Neural cell (in vitro differentiated cells): ENCODE measurements at regions not wholly inside any gene's neighbourhood (a gene's known extent, or its start where the extent isn't known, plus 50 kb on each side); places are given as distances from the start of the nearest gene placed in this dataset.

Experiments
- H2AFZ ChIP-seq: fragments of 200-600, 300-800 bp; sonication (generic), shearing (Covaris generic); 2 replicates; pipeline ENCODE4 v1.6.0; 2014; ENCODE audit warnings: low read depth, mild to moderate bottlenecking, antibody characterized with exemption, low read length, moderate library complexity
- H3F3A ChIP-seq: fragments of 200-600 bp; shearing (Covaris generic); 2 replicates; pipeline ENCODE4 v1.6.1; 2016; ENCODE audit warnings: mild to moderate bottlenecking, moderate library complexity, mixed read lengths, antibody characterized with exemption, low read length; ENCODE audit not compliant: insufficient read depth, poor library complexity, severe bottlenecking
- H3K27ac ChIP-seq: fragments of 200-600, 300-800 bp; sonication (generic), shearing (Covaris generic); 2 replicates; pipeline ENCODE4 v1.5.1; 2014; ENCODE audit warnings: mild to moderate bottlenecking, low read length, moderate library complexity
- H3K27me3 ChIP-seq: fragments of 300-800, 200-600 bp; sonication (generic), shearing (Covaris generic); 2 replicates; pipeline ENCODE4 v1.6.0; 2014; ENCODE audit warnings: mild to moderate bottlenecking, low read depth, low read length, moderate library complexity; ENCODE audit not compliant: insufficient read depth
- H3K36me3 ChIP-seq: fragments of 300-800, 200-600 bp; sonication (generic), shearing (Covaris generic); 2 replicates; pipeline ENCODE4 v1.5.1; 2014; ENCODE audit warnings: mild to moderate bottlenecking, antibody characterized with exemption, low read length, moderate library complexity; ENCODE audit not compliant: insufficient read depth
- H3K4me2 ChIP-seq: fragments of 300-800, 200-600 bp; sonication (generic), shearing (Covaris generic); 2 replicates; pipeline ENCODE4 v1.6.0; 2014; ENCODE audit warnings: mild to moderate bottlenecking, low read length
- H3K4me3 ChIP-seq: fragments of 300-800, 200-600 bp; sonication (generic), shearing (Covaris generic); 2 replicates; pipeline ENCODE4 v1.5.1; 2014; ENCODE audit warnings: mild to moderate bottlenecking, low read length, moderate library complexity
- H3K79me2 ChIP-seq: fragments of 200-600 bp; shearing (Covaris generic); replicated peaks from 2 replicates; pipeline ENCODE4 v1.6.0; 2014; ENCODE audit warnings: mild to moderate bottlenecking, low read length, moderate library complexity; ENCODE audit not compliant: insufficient read depth
- H3K9ac ChIP-seq: fragments of 300-800, 200-600 bp; sonication (generic), shearing (Covaris generic); 2 replicates; pipeline ENCODE4 v1.6.1; 2016; ENCODE audit warnings: mild to moderate bottlenecking, low read length, mixed read lengths
- H3K9me2 ChIP-seq: fragments of 200-600 bp; shearing (Covaris generic); 2 replicates; pipeline ENCODE4 v1.6.1; 2016; ENCODE audit warnings: mild to moderate bottlenecking, low read length, mixed read lengths; ENCODE audit not compliant: insufficient read depth
- H3K9me3 ChIP-seq: fragments of 200-600, 300-800 bp; sonication (generic), shearing (Covaris generic); 2 replicates; pipeline ENCODE4 v1.6.1; 2016; ENCODE audit warnings: mild to moderate bottlenecking, mixed run types, low read length, moderate library complexity, mixed read lengths
- H4K20me1 ChIP-seq: fragments of 200-600 bp; shearing (Covaris generic); 2 replicates; pipeline ENCODE4 v1.6.1; 2016; ENCODE audit warnings: mild to moderate bottlenecking, mixed run types; ENCODE audit not compliant: insufficient read depth
- CTCF ChIP-seq: fragments of 450-650 bp; IDR thresholded peaks from 2 replicates; pipeline ENCODE4 v1.5.1; 2014; ENCODE audit warnings: antibody characterized with exemption, mild to moderate bottlenecking, moderate library complexity; ENCODE audit not compliant: poor library complexity, severe bottlenecking
- EP300 ChIP-seq: fragments of 450-650 bp; conservative IDR thresholded peaks from 2 replicates; pipeline ENCODE4 v1.6.1; 2014; ENCODE audit warnings: antibody characterized with exemption, mild to moderate bottlenecking, moderate library complexity; ENCODE audit not compliant: poor library complexity, severe bottlenecking
- EZH2 ChIP-seq: fragments of 200-600, 300-800 bp; shearing (Covaris generic), sonication (generic); IDR thresholded peaks from 2 replicates; pipeline ENCODE4 v1.6.1; 2014; ENCODE audit warnings: antibody characterized with exemption, low read length, borderline replicate concordance, mild to moderate bottlenecking; ENCODE audit not compliant: insufficient read depth, poor library complexity, severe bottlenecking
- MXI1 ChIP-seq: fragments of 450-650 bp; conservative IDR thresholded peaks from 2 replicates; pipeline ENCODE4 v1.6.1; 2014; ENCODE audit warnings: antibody characterized with exemption, mild to moderate bottlenecking; ENCODE audit not compliant: poor library complexity, severe bottlenecking
- POLR2AphosphoS5 ChIP-seq: IDR thresholded peaks from 2 replicates; pipeline ENCODE4 v1.6.1; 2012
- RAD21 ChIP-seq: fragments of 450-650 bp; conservative IDR thresholded peaks from 2 replicates; pipeline ENCODE4 v1.6.1; 2014; ENCODE audit warnings: antibody characterized with exemption, mild to moderate bottlenecking, moderate library complexity
- REST ChIP-seq: IDR thresholded peaks from 2 replicates; pipeline ENCODE4 v1.6.1; 2012; ENCODE audit warnings: borderline replicate concordance
- SMC3 ChIP-seq: fragments of 450-650 bp; conservative IDR thresholded peaks from 2 replicates; pipeline ENCODE4 v1.6.1; 2014; ENCODE audit warnings: antibody characterized with exemption, mild to moderate bottlenecking, moderate library complexity; ENCODE audit not compliant: poor library complexity
- TAF1 ChIP-seq: IDR thresholded peaks from 2 replicates; pipeline ENCODE4 v1.6.1; 2012; ENCODE audit warnings: low read depth

- Histone ChIP-seq H3K4me2 (no peak overlapping the region), H3K4me3 (no peak overlapping the region), H2AFZ (no peak overlapping the region), H3K36me3 (no peaks in the 10 kb centered on the region), H4K20me1 (no peaks in the 10 kb centered on the region), H3K9me3 (no peaks in the 10 kb centered on the region), H3F3A (no peaks in the 10 kb centered on the region), H3K9ac (no peak overlapping the region), H3K27me3 (no peaks in the 10 kb centered on the region), H3K79me2 (no peaks in the 10 kb centered on the region), H3K27ac (no peak overlapping the region), H3K9me2 (no peaks in the 10 kb centered on the region)
- no peak for TF ChIP-seq REST
- TF ChIP-seq EZH2 = no peak
- no peak for TF ChIP-seq POLR2AphosphoS5
- no peak for TF ChIP-seq RAD21
- no peak for TF ChIP-seq MXI1
- TF ChIP-seq CTCF = no peak
- no peak for TF ChIP-seq SMC3
- no peak for TF ChIP-seq EP300
- TF ChIP-seq TAF1 = no peak
Observed at GRCh38 chr20:40634891-40635290, 54.1 kb downstream of the MAFB start.

- Histone ChIP-seq H3K79me2 (no peaks in the 10 kb centered on the region), H2AFZ (no peak overlapping the region), H3F3A (no peaks in the 10 kb centered on the region), H3K36me3 (no peaks in the 10 kb centered on the region), H3K9ac (no peak overlapping the region), H3K4me2 (no peak overlapping the region), H3K4me3 (no peak overlapping the region), H3K27me3 (no peaks in the 10 kb centered on the region), H3K9me2 (no peaks in the 10 kb centered on the region), H3K9me3 (no peaks in the 10 kb centered on the region), H4K20me1 (no peaks in the 10 kb centered on the region), H3K27ac (no peak overlapping the region)
- no peak for TF ChIP-seq TAF1
- TF ChIP-seq EZH2 = no peak
- TF ChIP-seq REST = no peak
Observed at GRCh38 chr20:40633123-40633850, 55.7 kb downstream of the MAFB start.
